Right renal cortex interstitium (tissue), 3 donors: ENCODE measurements at regions not wholly inside any gene's neighbourhood (a gene's known extent, or its start where the extent isn't known, plus 50 kb on each side); places are given as distances from the start of the nearest gene placed in this dataset.
"Not testable (repeated sequence)": the region's sequence is repeated elsewhere in the genome, so short reads cannot be mapped to it uniquely, and the experiment has no call there.

Experiments used
- DNase-seq, 3 donors: peaks; one replicate each; pipeline ENCODE4 v3.0.0-alpha.2; 2013; ENCODE audit warnings: low read depth in 3 of 3, low spot score in 2 of 3

- not testable (repeated sequence) for DNase-seq
Measured at GRCh38 chr15:75792236-75792635, 51.0 kb upstream of the UBE2Q2 start.

GRCh38 chr15:75791337-75791713 is 51.9 kb upstream of the UBE2Q2 start:
- DNase-seq: no peak

GRCh38 chr15:75790631-75791336 is 52.5 kb upstream of the UBE2Q2 start:
- DNase-seq: no peak

GRCh38 chr15:75786575-75786947 is 56.7 kb upstream of the UBE2Q2 start:
- DNase-seq: no peak

GRCh38 chr15:75785771-75786574 is 57.3 kb upstream of the UBE2Q2 start:
- peak in 1 of 3 donors; percentile 45 for DNase-seq

- DNase-seq: not testable (repeated sequence)
Measured at GRCh38 chr15:75784511-75785480, 58.5 kb upstream of the UBE2Q2 start.

- not testable (repeated sequence) for DNase-seq
Measured at GRCh38 chr15:75783566-75783965, 59.7 kb upstream of the UBE2Q2 start.

GRCh38 chr15:75782926-75783325 is 60.3 kb upstream of the UBE2Q2 start:
- DNase-seq: no peak

- not testable (repeated sequence) for DNase-seq
Measured at GRCh38 chr15:75780995-75781394, 62.3 kb upstream of the UBE2Q2 start.

GRCh38 chr15:75779504-75779903 is 63.7 kb upstream of the UBE2Q2 start:
- DNase-seq: no peak

GRCh38 chr15:75776871-75777610 is 64.4 kb upstream of the CSPG4 start:
- not testable (repeated sequence) for DNase-seq

- DNase-seq: no peak
Measured at GRCh38 chr15:75776065-75776423, 63.4 kb upstream of the CSPG4 start.

GRCh38 chr15:75775296-75776064 is 62.8 kb upstream of the CSPG4 start:
- DNase-seq: no peak

GRCh38 chr15:75773974-75774373 is 61.3 kb upstream of the CSPG4 start:
- not testable (repeated sequence) for DNase-seq

GRCh38 chr15:75771054-75771453 is 58.4 kb upstream of the CSPG4 start:
- DNase-seq: not testable (repeated sequence)

GRCh38 chr15:75770131-75770530 is 57.5 kb upstream of the CSPG4 start:
- DNase-seq: no peak

- not testable (repeated sequence) for DNase-seq
Measured at GRCh38 chr15:75768526-75768925, 55.9 kb upstream of the CSPG4 start.

GRCh38 chr15:75765551-75766305 is 53.1 kb upstream of the CSPG4 start:
- DNase-seq: not testable (repeated sequence)
